HCT116 (cell line): ENCODE measurements at regions not wholly inside any gene's neighbourhood (a gene's known extent, or its start where the extent isn't known, plus 50 kb on each side); places are given as distances from the start of the nearest gene placed in this dataset.

ENCODE experiments used
- ATAC-seq: fragments of 200-7000 bp; cut with Tn5 transposase; 2 replicates; pipeline ENCODE4 v1.9.1; 2020; ENCODE audit warnings: mild to moderate bottlenecking, moderate library complexity
- BruUV-seq: library from RNA; stranded (reverse); fragments of 400-500 nt; replicated peaks from 2 replicates; lab custom pipeline; 2021; lab: Mats Ljungman, UMichigan
- CTCF ChIA-PET: fragments of 300-600 bp; sonication (Branson Sonifier 250); formaldehyde crosslinking; loops from one replicate; lab custom pipeline; 2021; ENCODE audit warnings: antibody characterized with exemption; lab: Charles Lee
- POLR2A ChIA-PET: fragments of 300-600, 350-600 bp; sonication (Branson Sonifier 250); formaldehyde crosslinking; loops from one replicate; lab custom pipeline; 2021; ENCODE audit warnings: antibody characterized with exemption; lab: Charles Lee
- RAD21 ChIA-PET, 2 experiments: fragments of 300-600 bp; sonication (Branson Sonifier 250); formaldehyde crosslinking; loops; one replicate each; lab custom pipeline; 2023; ENCODE audit warnings: low total read pairs in 2 of 2; ENCODE audit not compliant: uncharacterized antibody in 2 of 2, unreplicated experiment in 2 of 2, low non-redundant PET in 1 of 2; lab: Charles Lee
- DNase-seq: peaks from one replicate; pipeline ENCODE4 v3.0.0-alpha.2; 2010; ENCODE audit warnings: low read depth, low spot score
- H2AFZ ChIP-seq: fragments of 200-600 bp; shearing (Covaris generic), sonication (generic); 2 replicates; pipeline ENCODE4 v1.6.1; 2017; ENCODE audit warnings: low read depth, mixed run types, mixed read lengths, antibody characterized with exemption, low read length; ENCODE audit not compliant: poor library complexity, severe bottlenecking
- H3K27ac ChIP-seq: 2 replicates; pipeline ENCODE4 v1.5.1; 2012; ENCODE audit warnings: low read depth, low read length
- H3K27me3 ChIP-seq: fragments of 200-600 bp; sonication (generic); 2 replicates; pipeline ENCODE4 v1.6.1; 2016; ENCODE audit warnings: mixed run types, low read length, mixed read lengths; ENCODE audit not compliant: insufficient read depth
- H3K36me3 ChIP-seq, 2 experiments: fragments of 200-500 bp in 1 of 2; fragments of 200-600 bp in 1 of 2; sonication (Bioruptor generic) in 1 of 2; sonication (generic) in 1 of 2; 2 replicates each; pipeline versions ENCODE4 v1.5.1 to v1.6.1; 2014 to 2016; ENCODE audit warnings: low read length in 2 of 2, inconsistent platforms in 1 of 2, mixed read lengths in 1 of 2, mixed run types in 1 of 2; ENCODE audit not compliant: insufficient read depth in 2 of 2, control insufficient read depth in 1 of 2
- H3K4me1 ChIP-seq, 2 experiments: fragments of 200-600 bp in 1 of 2; sonication (generic) in 1 of 2; 2 replicates each; pipeline versions ENCODE4 v1.5.1 to v1.6.1; 2012 to 2017; ENCODE audit warnings: low read length in 2 of 2, inconsistent platforms in 1 of 2, mild to moderate bottlenecking in 1 of 2, mixed read lengths in 1 of 2, mixed run types in 1 of 2, moderate library complexity in 1 of 2; ENCODE audit not compliant: insufficient read depth in 2 of 2, control insufficient read depth in 1 of 2
- H3K4me2 ChIP-seq: fragments of 200-600 bp; sonication (generic); 2 replicates; pipeline ENCODE4 v1.6.1; 2017; ENCODE audit warnings: mixed run types, low read length, mixed read lengths
- H3K4me3 ChIP-seq, 2 experiments: fragments of 200-600 bp in 1 of 2; sonication (generic) in 1 of 2; replicated peaks in 1 of 2; 2 replicates each; pipeline ENCODE4 v1.5.1; 2011 to 2016; ENCODE audit warnings: low read length in 2 of 2, control low read depth in 1 of 2, low read depth in 1 of 2, mild to moderate bottlenecking in 1 of 2, mixed read lengths in 1 of 2, mixed run types in 1 of 2
- H3K79me2 ChIP-seq: fragments of 200-600 bp; sonication (generic); 2 replicates; pipeline ENCODE4 v1.6.1; 2017; ENCODE audit warnings: mild to moderate bottlenecking, mixed run types, low read length, moderate library complexity, mixed read lengths; ENCODE audit not compliant: insufficient read depth
- H3K9ac ChIP-seq: fragments of 200-600 bp; sonication (generic); 2 replicates; pipeline ENCODE4 v1.6.1; 2016; ENCODE audit warnings: low read length, mixed read lengths
- H3K9me2 ChIP-seq: fragments of 200-600 bp; sonication (generic), shearing (Covaris generic); 2 replicates; pipeline ENCODE4 v1.6.1; 2017; ENCODE audit warnings: mixed run types, mild to moderate bottlenecking, moderate library complexity; ENCODE audit not compliant: insufficient read depth
- H3K9me3 ChIP-seq, 2 experiments: fragments of 200-500 bp in 1 of 2; fragments of 200-600 bp in 1 of 2; sonication (Bioruptor generic) in 1 of 2; sonication (generic) in 1 of 2; 2 replicates each; pipeline ENCODE4 v1.6.1; 2014 to 2017; ENCODE audit warnings: low read length in 2 of 2, mixed read lengths in 2 of 2, inconsistent platforms in 1 of 2, low read depth in 1 of 2, mild to moderate bottlenecking in 1 of 2, mixed run types in 1 of 2, moderate library complexity in 1 of 2; ENCODE audit not compliant: control insufficient read depth in 1 of 2, insufficient read depth in 1 of 2
- H4K20me1 ChIP-seq: fragments of 200-600 bp; sonication (generic), shearing (Covaris generic); 2 replicates; pipeline ENCODE4 v1.6.1; 2017; ENCODE audit warnings: mixed run types, mild to moderate bottlenecking, moderate library complexity; ENCODE audit not compliant: insufficient read depth
- ELF1 ChIP-seq: IDR thresholded peaks from 2 replicates; pipeline ENCODE4 v1.6.1; 2012; ENCODE audit warnings: low read depth, borderline replicate concordance
- EZH2phosphoT487 ChIP-seq: fragments of 200-600 bp; IDR thresholded peaks from 2 replicates; pipeline ENCODE4 v1.6.1; 2018; ENCODE audit warnings: antibody characterized with exemption, borderline replicate concordance
- REST ChIP-seq: IDR thresholded peaks from 2 replicates; pipeline ENCODE4 v1.6.1; 2012; ENCODE audit warnings: low read depth
- SRF ChIP-seq: IDR thresholded peaks from 2 replicates; pipeline ENCODE4 v1.6.1; 2012; ENCODE audit warnings: low read depth
- ZNF274 ChIP-seq: fragments of 200-500 bp; sonication (Bioruptor generic); IDR thresholded peaks from 2 replicates; pipeline ENCODE4 v1.6.1; 2014; ENCODE audit warnings: mild to moderate bottlenecking, low read depth, low read length, inconsistent platforms
- intact Hi-C: fragments of 100-400 bp; cut with micrococcal nuclease; formaldehyde crosslinking; loops from 2 replicates; pipeline ENCODE4 v1.10.0; 2022

GRCh38 chr7:136142583-136142982 is 165.4 kb upstream of the MTPN start:
- H4K20me1 ChIP-seq, result no peaks in the 10 kb centered on the region
- no peak overlapping the region for H3K27ac ChIP-seq
- no peak overlapping the region for H3K4me2 ChIP-seq
- ATAC-seq (no peak), DNase-seq (no peak)
- no peak overlapping the region for H3K9ac ChIP-seq
- no peak for TF ChIP-seq ZNF274
- TF ChIP-seq ELF1, result no peak
- TF ChIP-seq SRF, result no peak
- TF ChIP-seq REST, result no peak
- ChIA-PET POLR2A (no interaction called here), RAD21 (no interaction called here), CTCF (no interaction called here)
- no peaks in the 10 kb centered on the region for H3K4me1 ChIP-seq
- no TSS peak for BruUV-seq
- intact Hi-C loops, result no loop called here
- H3K9me2 ChIP-seq, result no peaks in the 10 kb centered on the region
- no peak overlapping the region for H2AFZ ChIP-seq
- no peaks in the 10 kb centered on the region for H3K79me2 ChIP-seq
- peaks cover 16% of the 10 kb centered on the region; the same call in 1 of the 2 replicates for H3K27me3 ChIP-seq
- no peaks in the 10 kb centered on the region for H3K36me3 ChIP-seq
- no peaks in the 10 kb centered on the region for H3K9me3 ChIP-seq
- no peak overlapping the region for H3K4me3 ChIP-seq

- intact Hi-C loops, result no loop called here
- no peak overlapping the region for H2AFZ ChIP-seq
- DNase-seq (no peak), ATAC-seq (no peak)
- no peak overlapping the region for H3K9ac ChIP-seq
- H3K4me2 ChIP-seq, result no peak overlapping the region
- RAD21 ChIA-PET, result no interaction called here
- H3K9me3 ChIP-seq, result no peaks in the 10 kb centered on the region
- no TSS peak for BruUV-seq
- no peak overlapping the region for H3K27ac ChIP-seq
- H3K4me3 ChIP-seq, result no peak overlapping the region
- no peaks in the 10 kb centered on the region for H3K9me2 ChIP-seq
- no peaks in the 10 kb centered on the region; the same call in 1 of the 2 replicates for H3K27me3 ChIP-seq
- no peak for TF ChIP-seq EZH2phosphoT487
- H3K79me2 ChIP-seq, result no peaks in the 10 kb centered on the region
- no peaks in the 10 kb centered on the region for H3K4me1 ChIP-seq
- no peaks in the 10 kb centered on the region for H3K36me3 ChIP-seq
- CTCF ChIA-PET, result no interaction called here
- POLR2A ChIA-PET, result no interaction called here
- no peaks in the 10 kb centered on the region for H4K20me1 ChIP-seq
These were observed 163.3 kb upstream of the MTPN start for GRCh38 chr7:136140469-136140868.
